Mucosa of rectum (tissue), 2 donors: ENCODE measurements at regions not wholly inside any gene's neighbourhood (a gene's known extent, or its start where the extent isn't known, plus 50 kb on each side); places are given as distances from the start of the nearest gene placed in this dataset.

Experiments used
- H3K27ac ChIP-seq, 2 donors: one replicate each; pipeline ENCODE4 v1.7.0; 2013; ENCODE audit warnings: inconsistent platforms in 2 of 2, low read depth in 2 of 2, low read length in 2 of 2
- H3K27me3 ChIP-seq, 2 donors: one replicate each; pipeline ENCODE4 v1.7.0; 2013; ENCODE audit warnings: low read length in 2 of 2; ENCODE audit not compliant: control insufficient read depth in 2 of 2, insufficient read depth in 2 of 2
- H3K36me3 ChIP-seq, 2 donors: one replicate each; pipeline ENCODE4 v1.7.0; 2013; ENCODE audit warnings: low read length in 2 of 2; ENCODE audit not compliant: control insufficient read depth in 2 of 2, insufficient read depth in 2 of 2
- H3K4me1 ChIP-seq, 2 donors: one replicate each; pipeline ENCODE4 v1.7.0; 2013; ENCODE audit warnings: low read length in 2 of 2, mild to moderate bottlenecking in 1 of 2; ENCODE audit not compliant: control insufficient read depth in 2 of 2, insufficient read depth in 2 of 2
- H3K4me3 ChIP-seq, 2 donors: one replicate each; pipeline ENCODE4 v1.7.0; 2013; ENCODE audit warnings: low read length in 2 of 2
- H3K9ac ChIP-seq, 2 donors: one replicate each; pipeline ENCODE4 v1.7.0; 2013; ENCODE audit warnings: low read length in 2 of 2, low read depth in 1 of 2, mild to moderate bottlenecking in 1 of 2
- H3K9me3 ChIP-seq, 2 donors: one replicate each; pipeline ENCODE4 v1.7.0; 2013; ENCODE audit warnings: low read length in 2 of 2; ENCODE audit not compliant: control insufficient read depth in 2 of 2
- donor health status: healthy.
- donor health status: Normal muscosa, but diverticular disease.

- no peak overlapping the region for H3K27ac ChIP-seq
These were observed 397.1 kb upstream of the DCN start for GRCh38 chr12:91579516-91580263.

DNA sequence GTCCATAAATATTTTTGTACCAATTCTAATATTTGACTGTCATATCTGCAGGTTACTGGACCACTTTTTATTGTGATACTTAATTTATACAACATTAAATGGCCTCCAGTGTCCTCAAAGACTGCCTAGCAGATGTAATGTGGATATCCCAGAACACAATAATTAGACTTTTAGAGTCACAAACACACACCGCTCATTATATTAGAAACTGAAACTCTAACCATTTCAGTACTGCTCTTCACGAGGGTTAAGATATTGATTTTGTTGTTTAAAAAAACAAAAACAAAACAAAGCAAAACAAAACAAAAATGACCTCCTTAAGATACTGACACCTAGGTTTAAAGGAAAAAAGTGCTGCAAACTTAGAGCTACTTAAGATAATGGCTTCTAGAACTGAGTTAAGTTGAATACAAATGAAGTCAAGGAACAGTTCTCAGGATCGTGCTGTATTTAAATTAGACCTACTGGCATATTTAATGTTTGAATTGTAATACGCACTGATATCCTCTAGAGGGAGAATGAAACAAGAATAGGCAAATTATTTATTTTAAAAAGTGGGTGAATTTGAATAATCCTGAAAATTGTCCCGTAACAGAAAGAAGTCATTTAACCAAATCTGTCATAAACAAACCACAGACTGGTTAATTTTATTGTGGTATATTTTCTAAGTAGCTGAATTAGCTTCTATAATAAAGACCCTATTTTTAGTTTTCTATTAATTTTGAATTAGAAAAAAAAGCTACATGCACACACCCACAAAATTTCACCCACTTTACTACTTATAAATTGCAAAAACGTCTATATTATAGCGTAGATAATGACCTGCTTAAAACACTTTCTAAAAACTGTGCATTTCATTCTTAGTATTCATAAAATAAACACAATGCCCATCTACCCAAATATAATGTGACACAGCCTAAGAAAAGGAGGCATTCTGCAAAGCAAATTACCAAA is 395.2 kb upstream of the DCN start:
- no peaks in the 10 kb centered on the region for H3K4me1 ChIP-seq
- H3K27ac ChIP-seq: no peak overlapping the region
- no peaks in the 10 kb centered on the region for H3K36me3 ChIP-seq
- H3K9me3 ChIP-seq: no peaks in the 10 kb centered on the region
- no peaks in the 10 kb centered on the region for H3K27me3 ChIP-seq
- H3K9ac ChIP-seq: peak overlapping the region in 1 of 2 donors; percentile 46
- H3K4me3 ChIP-seq: peak overlapping the region; percentile 24 to 67

More at GRCh38 chr12:91579516-91580263, 397.1 kb upstream of the DCN start:
- H3K9me3 ChIP-seq: no peaks in the 10 kb centered on the region
- H3K27me3 ChIP-seq: no peaks in the 10 kb centered on the region
- H3K36me3 ChIP-seq: no peaks in the 10 kb centered on the region
- H3K9ac ChIP-seq: no peak overlapping the region
- no peak overlapping the region for H3K4me3 ChIP-seq
- no peaks in the 10 kb centered on the region for H3K4me1 ChIP-seq

DNA sequence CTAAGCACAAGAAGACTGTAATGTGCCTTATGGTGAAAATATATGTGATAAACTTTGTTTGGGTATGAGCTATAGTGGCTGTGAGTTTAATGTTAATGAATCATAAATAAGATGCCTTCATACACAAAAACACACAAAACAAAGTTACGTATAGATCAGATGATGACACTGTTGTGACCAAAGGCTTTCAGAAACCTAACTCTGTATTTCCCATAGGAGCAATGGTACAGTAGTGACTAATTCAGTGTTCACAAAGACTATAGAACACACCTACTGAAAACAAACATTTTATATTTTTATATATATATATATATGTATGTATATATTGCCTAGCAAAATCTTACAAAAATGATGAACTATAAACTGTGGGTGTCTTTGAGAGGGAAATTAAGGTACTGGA is 393.8 kb upstream of the DCN start:
- H3K9ac ChIP-seq: no peak overlapping the region
- no peaks in the 10 kb centered on the region for H3K27me3 ChIP-seq
- H3K4me1 ChIP-seq: no peaks in the 10 kb centered on the region
- H3K4me3 ChIP-seq: no peak overlapping the region
- no peak overlapping the region for H3K27ac ChIP-seq
- H3K9me3 ChIP-seq: no peaks in the 10 kb centered on the region
- no peaks in the 10 kb centered on the region for H3K36me3 ChIP-seq

DNA sequence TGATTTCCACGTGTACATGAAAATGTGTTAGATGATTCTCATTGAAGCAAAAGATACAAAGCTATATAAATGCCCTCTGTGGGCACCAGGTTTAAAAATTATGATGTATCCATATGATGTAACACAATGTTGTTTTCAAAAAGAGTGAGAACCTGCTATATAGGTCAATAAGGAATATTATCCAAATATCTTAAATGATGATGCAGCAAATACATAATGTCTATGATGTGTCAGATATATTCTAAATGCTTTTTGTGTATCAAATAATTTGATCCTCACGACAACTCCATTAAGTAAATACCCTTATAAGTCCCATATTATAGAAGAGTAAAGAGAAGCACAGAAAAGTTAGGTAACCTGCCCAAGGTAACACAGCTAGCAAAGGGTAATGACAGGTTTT is 393.0 kb upstream of the DCN start:
- no peaks in the 10 kb centered on the region for H3K36me3 ChIP-seq
- no peak overlapping the region for H3K9ac ChIP-seq
- no peaks in the 10 kb centered on the region for H3K9me3 ChIP-seq
- no peaks in the 10 kb centered on the region for H3K27me3 ChIP-seq
- H3K4me3 ChIP-seq: no peak overlapping the region
- H3K4me1 ChIP-seq: no peaks in the 10 kb centered on the region
- H3K27ac ChIP-seq: no peak overlapping the region

DNA sequence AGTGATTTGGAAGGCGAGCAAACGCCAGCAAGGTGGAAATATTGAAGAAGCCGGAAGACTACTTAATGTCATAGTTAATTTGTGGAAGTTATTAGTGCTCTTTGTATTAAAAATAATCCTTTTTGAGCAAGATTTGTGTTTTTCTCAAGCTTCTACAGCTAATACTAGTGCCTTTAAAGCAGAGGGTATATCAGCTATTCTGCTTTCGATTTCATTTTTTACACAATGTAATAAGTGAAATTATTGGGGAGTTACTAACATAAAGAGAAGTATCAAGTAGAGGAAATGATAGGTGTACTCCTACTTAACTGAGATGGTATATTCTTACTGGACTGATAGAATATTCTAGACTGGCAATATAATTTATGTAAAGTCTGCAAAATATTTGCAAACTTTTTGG is 392.4 kb upstream of the DCN start:
- H3K27ac ChIP-seq: no peak overlapping the region
- no peak overlapping the region for H3K9ac ChIP-seq
- no peak overlapping the region for H3K4me3 ChIP-seq
- no peaks in the 10 kb centered on the region for H3K27me3 ChIP-seq
- H3K9me3 ChIP-seq: no peaks in the 10 kb centered on the region
- no peaks in the 10 kb centered on the region for H3K36me3 ChIP-seq
- H3K4me1 ChIP-seq: no peaks in the 10 kb centered on the region

- H3K4me1 ChIP-seq: no peaks in the 10 kb centered on the region
- no peak overlapping the region for H3K4me3 ChIP-seq
- no peaks in the 10 kb centered on the region for H3K27me3 ChIP-seq
- H3K9me3 ChIP-seq: no peaks in the 10 kb centered on the region
- H3K27ac ChIP-seq: no peak overlapping the region
- H3K36me3 ChIP-seq: no peaks in the 10 kb centered on the region
- no peak overlapping the region for H3K9ac ChIP-seq
These were observed 391.8 kb upstream of the DCN start for GRCh38 chr12:91574391-91574790.

DNA sequence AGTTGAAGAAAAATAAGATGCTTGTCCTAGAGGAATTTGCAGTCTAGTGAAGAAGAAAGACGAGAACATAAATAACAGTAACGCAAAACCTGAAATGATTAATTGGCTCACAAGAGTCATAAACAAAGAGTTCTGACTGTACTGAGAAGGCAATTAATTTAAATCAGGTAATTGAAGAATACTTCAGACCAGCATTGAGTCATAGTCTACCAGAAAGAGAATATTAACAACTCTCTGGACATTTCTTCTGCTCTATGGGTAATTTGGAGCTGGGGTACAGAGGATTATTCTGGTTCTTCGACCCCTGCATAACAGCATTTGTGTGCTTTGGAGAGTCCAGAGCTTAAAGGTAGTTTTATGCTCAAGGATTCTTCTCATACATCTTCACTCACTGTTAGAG is 390.3 kb upstream of the DCN start:
- no peaks in the 10 kb centered on the region for H3K9me3 ChIP-seq
- no peak overlapping the region for H3K9ac ChIP-seq
- no peaks in the 10 kb centered on the region for H3K36me3 ChIP-seq
- H3K27ac ChIP-seq: no peak overlapping the region
- H3K4me3 ChIP-seq: no peak overlapping the region
- no peaks in the 10 kb centered on the region for H3K27me3 ChIP-seq
- H3K4me1 ChIP-seq: no peaks in the 10 kb centered on the region

DNA sequence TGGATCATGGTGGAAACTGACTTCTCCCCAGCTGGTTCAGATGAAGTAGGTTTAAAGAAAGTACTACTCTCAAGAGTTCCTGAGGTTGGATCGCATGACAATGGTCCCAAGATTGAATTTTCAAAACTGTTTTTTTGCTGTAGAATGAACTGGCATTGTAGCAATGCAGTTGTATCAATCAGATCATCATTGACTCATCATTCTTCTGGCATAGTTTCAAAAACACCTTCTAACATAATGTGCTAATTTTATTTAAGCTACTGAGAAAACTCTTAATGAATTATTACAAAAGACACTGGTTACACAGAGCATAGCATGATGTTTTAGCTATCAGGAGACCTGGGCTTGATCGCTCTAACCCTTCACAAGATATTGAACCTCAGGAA is 384.5 kb upstream of the DCN start:
- H3K9ac ChIP-seq: no peak overlapping the region
- H3K4me1 ChIP-seq: no peaks in the 10 kb centered on the region
- H3K4me3 ChIP-seq: no peak overlapping the region
- H3K9me3 ChIP-seq: no peaks in the 10 kb centered on the region
- H3K27me3 ChIP-seq: no peaks in the 10 kb centered on the region
- no peaks in the 10 kb centered on the region for H3K36me3 ChIP-seq
- no peak overlapping the region for H3K27ac ChIP-seq

- H3K27me3 ChIP-seq: no peaks in the 10 kb centered on the region
- H3K9me3 ChIP-seq: no peaks in the 10 kb centered on the region
- no peak overlapping the region for H3K27ac ChIP-seq
- no peaks in the 10 kb centered on the region for H3K4me1 ChIP-seq
- no peak overlapping the region for H3K9ac ChIP-seq
- no peak overlapping the region for H3K4me3 ChIP-seq
- H3K36me3 ChIP-seq: no peaks in the 10 kb centered on the region
These were observed 383.9 kb upstream of the DCN start for GRCh38 chr12:91566328-91567099.

GRCh38 chr12:91565846-91566245 is 383.2 kb upstream of the DCN start:
- no peak overlapping the region for H3K9ac ChIP-seq
- no peaks in the 10 kb centered on the region for H3K9me3 ChIP-seq
- no peaks in the 10 kb centered on the region for H3K4me1 ChIP-seq
- H3K27me3 ChIP-seq: no peaks in the 10 kb centered on the region
- no peaks in the 10 kb centered on the region for H3K36me3 ChIP-seq
- no peak overlapping the region for H3K4me3 ChIP-seq
- H3K27ac ChIP-seq: no peak overlapping the region
